HCT116 (cell line): ENCODE measurements at regions not wholly inside any gene's neighbourhood (a gene's known extent, or its start where the extent isn't known, plus 50 kb on each side); places are given as distances from the start of the nearest gene placed in this dataset.

ENCODE experiments used
- ATAC-seq: fragments of 200-7000 bp; cut with Tn5 transposase; 2 replicates; pipeline ENCODE4 v1.9.1; 2020; ENCODE audit warnings: mild to moderate bottlenecking, moderate library complexity
- BruUV-seq: library from RNA; stranded (reverse); fragments of 400-500 nt; replicated peaks from 2 replicates; lab custom pipeline; 2021; lab: Mats Ljungman, UMichigan
- CTCF ChIA-PET: fragments of 300-600 bp; sonication (Branson Sonifier 250); formaldehyde crosslinking; loops from one replicate; lab custom pipeline; 2021; ENCODE audit warnings: antibody characterized with exemption; lab: Charles Lee
- POLR2A ChIA-PET: fragments of 300-600, 350-600 bp; sonication (Branson Sonifier 250); formaldehyde crosslinking; loops from one replicate; lab custom pipeline; 2021; ENCODE audit warnings: antibody characterized with exemption; lab: Charles Lee
- RAD21 ChIA-PET, 2 experiments: fragments of 300-600 bp; sonication (Branson Sonifier 250); formaldehyde crosslinking; loops; one replicate each; lab custom pipeline; 2023; ENCODE audit warnings: low total read pairs in 2 of 2; ENCODE audit not compliant: uncharacterized antibody in 2 of 2, unreplicated experiment in 2 of 2, low non-redundant PET in 1 of 2; lab: Charles Lee
- DNase-seq: peaks from one replicate; pipeline ENCODE4 v3.0.0-alpha.2; 2010; ENCODE audit warnings: low read depth, low spot score
- H2AFZ ChIP-seq: fragments of 200-600 bp; shearing (Covaris generic), sonication (generic); 2 replicates; pipeline ENCODE4 v1.6.1; 2017; ENCODE audit warnings: low read depth, mixed run types, mixed read lengths, antibody characterized with exemption, low read length; ENCODE audit not compliant: poor library complexity, severe bottlenecking
- H3K27ac ChIP-seq: 2 replicates; pipeline ENCODE4 v1.5.1; 2012; ENCODE audit warnings: low read depth, low read length
- H3K27me3 ChIP-seq: fragments of 200-600 bp; sonication (generic); 2 replicates; pipeline ENCODE4 v1.6.1; 2016; ENCODE audit warnings: mixed run types, low read length, mixed read lengths; ENCODE audit not compliant: insufficient read depth
- H3K36me3 ChIP-seq, 2 experiments: fragments of 200-500 bp in 1 of 2; fragments of 200-600 bp in 1 of 2; sonication (Bioruptor generic) in 1 of 2; sonication (generic) in 1 of 2; 2 replicates each; pipeline versions ENCODE4 v1.5.1 to v1.6.1; 2014 to 2016; ENCODE audit warnings: low read length in 2 of 2, inconsistent platforms in 1 of 2, mixed read lengths in 1 of 2, mixed run types in 1 of 2; ENCODE audit not compliant: insufficient read depth in 2 of 2, control insufficient read depth in 1 of 2
- H3K4me1 ChIP-seq, 2 experiments: fragments of 200-600 bp in 1 of 2; sonication (generic) in 1 of 2; 2 replicates each; pipeline versions ENCODE4 v1.5.1 to v1.6.1; 2012 to 2017; ENCODE audit warnings: low read length in 2 of 2, inconsistent platforms in 1 of 2, mild to moderate bottlenecking in 1 of 2, mixed read lengths in 1 of 2, mixed run types in 1 of 2, moderate library complexity in 1 of 2; ENCODE audit not compliant: insufficient read depth in 2 of 2, control insufficient read depth in 1 of 2
- H3K4me2 ChIP-seq: fragments of 200-600 bp; sonication (generic); 2 replicates; pipeline ENCODE4 v1.6.1; 2017; ENCODE audit warnings: mixed run types, low read length, mixed read lengths
- H3K4me3 ChIP-seq, 2 experiments: fragments of 200-600 bp in 1 of 2; sonication (generic) in 1 of 2; replicated peaks in 1 of 2; 2 replicates each; pipeline ENCODE4 v1.5.1; 2011 to 2016; ENCODE audit warnings: low read length in 2 of 2, control low read depth in 1 of 2, low read depth in 1 of 2, mild to moderate bottlenecking in 1 of 2, mixed read lengths in 1 of 2, mixed run types in 1 of 2
- H3K79me2 ChIP-seq: fragments of 200-600 bp; sonication (generic); 2 replicates; pipeline ENCODE4 v1.6.1; 2017; ENCODE audit warnings: mild to moderate bottlenecking, mixed run types, low read length, moderate library complexity, mixed read lengths; ENCODE audit not compliant: insufficient read depth
- H3K9ac ChIP-seq: fragments of 200-600 bp; sonication (generic); 2 replicates; pipeline ENCODE4 v1.6.1; 2016; ENCODE audit warnings: low read length, mixed read lengths
- H3K9me2 ChIP-seq: fragments of 200-600 bp; sonication (generic), shearing (Covaris generic); 2 replicates; pipeline ENCODE4 v1.6.1; 2017; ENCODE audit warnings: mixed run types, mild to moderate bottlenecking, moderate library complexity; ENCODE audit not compliant: insufficient read depth
- H3K9me3 ChIP-seq, 2 experiments: fragments of 200-500 bp in 1 of 2; fragments of 200-600 bp in 1 of 2; sonication (Bioruptor generic) in 1 of 2; sonication (generic) in 1 of 2; 2 replicates each; pipeline ENCODE4 v1.6.1; 2014 to 2017; ENCODE audit warnings: low read length in 2 of 2, mixed read lengths in 2 of 2, inconsistent platforms in 1 of 2, low read depth in 1 of 2, mild to moderate bottlenecking in 1 of 2, mixed run types in 1 of 2, moderate library complexity in 1 of 2; ENCODE audit not compliant: control insufficient read depth in 1 of 2, insufficient read depth in 1 of 2
- H4K20me1 ChIP-seq: fragments of 200-600 bp; sonication (generic), shearing (Covaris generic); 2 replicates; pipeline ENCODE4 v1.6.1; 2017; ENCODE audit warnings: mixed run types, mild to moderate bottlenecking, moderate library complexity; ENCODE audit not compliant: insufficient read depth
- CBX3 ChIP-seq: IDR thresholded peaks from 2 replicates; pipeline ENCODE4 v1.6.1; 2012; ENCODE audit warnings: low read depth
- CEBPB ChIP-seq: IDR thresholded peaks from 2 replicates; pipeline ENCODE4 v1.6.1; 2012; ENCODE audit warnings: low read depth
- ELF1 ChIP-seq: IDR thresholded peaks from 2 replicates; pipeline ENCODE4 v1.6.1; 2012; ENCODE audit warnings: low read depth, borderline replicate concordance
- EZH2 ChIP-seq: fragments of 200-600 bp; sonication (generic); IDR thresholded peaks from 2 replicates; pipeline ENCODE4 v1.6.1; 2017; ENCODE audit warnings: antibody characterized with exemption, mixed run types
- FOSL1 ChIP-seq: IDR thresholded peaks from 2 replicates; pipeline ENCODE4 v1.6.1; 2012; ENCODE audit warnings: low read depth
- JUND ChIP-seq: IDR thresholded peaks from 2 replicates; pipeline ENCODE4 v1.6.1; 2012
- TCF7L2 ChIP-seq: IDR thresholded peaks from 2 replicates; pipeline ENCODE4 v1.7.0; 2011; ENCODE audit warnings: borderline replicate concordance, inconsistent platforms; ENCODE audit not compliant: insufficient read depth, insufficient read length; ENCODE audit errors: extremely low read depth
- YY1 ChIP-seq: IDR thresholded peaks from 2 replicates; pipeline ENCODE4 v1.6.1; 2011; ENCODE audit warnings: low read length, low read depth, moderate library complexity, mild to moderate bottlenecking; ENCODE audit not compliant: insufficient replicate concordance; ENCODE audit errors: extremely low read depth
- ZFX ChIP-seq: fragments of 450-650 bp; IDR thresholded peaks from 2 replicates; pipeline ENCODE4 v1.6.1; 2017
- intact Hi-C: fragments of 100-400 bp; cut with micrococcal nuclease; formaldehyde crosslinking; loops from 2 replicates; pipeline ENCODE4 v1.10.0; 2022
- TF ChIP-seq, protein P1 (sequence below): IDR thresholded peaks from 2 replicates; pipeline ENCODE4 v1.6.1; 2011; ENCODE audit warnings: mild to moderate bottlenecking, low read length, moderate library complexity; ENCODE audit not compliant: insufficient replicate concordance; ENCODE audit errors: extremely low read depth
- TF ChIP-seq, protein P2 (sequence below): IDR thresholded peaks from 2 replicates; pipeline ENCODE4 v1.6.1; 2012; ENCODE audit warnings: low read depth

DNA sequence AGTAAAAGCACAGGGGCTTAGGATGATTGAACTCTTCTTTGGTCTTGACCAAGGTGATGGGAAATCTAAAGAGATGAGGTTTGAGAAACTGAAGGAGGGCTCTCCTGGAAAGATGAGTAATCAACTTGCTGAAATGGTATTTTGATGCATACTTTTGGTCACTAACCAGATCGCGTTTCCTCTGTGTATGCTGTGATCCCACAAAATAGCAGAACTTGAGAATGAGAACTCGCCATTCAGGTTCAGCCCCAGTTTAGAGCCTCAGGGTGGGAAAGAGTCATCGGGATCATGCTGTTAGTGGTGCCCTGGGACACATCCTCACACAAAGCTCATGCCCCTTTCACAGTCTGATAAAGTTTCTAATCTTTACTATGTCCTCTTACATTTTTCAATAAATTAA lies 488.8 kb downstream of the ETNK1 start:
- ChIA-PET CTCF (no interaction called here), POLR2A (no interaction called here), RAD21 (no interaction called here)
- no peak overlapping the region for H3K9ac ChIP-seq
- no peak for DNase-seq
- no peaks in the 10 kb centered on the region for H3K27me3 ChIP-seq
- no peak overlapping the region for H3K4me3 ChIP-seq
- no peak overlapping the region for H3K4me2 ChIP-seq
- H3K9me2 ChIP-seq = no peaks in the 10 kb centered on the region
- no peaks in the 10 kb centered on the region; a peak in 1 of 4 replicates for H3K9me3 ChIP-seq
- H3K4me1 ChIP-seq = no peaks in the 10 kb centered on the region
- no peaks in the 10 kb centered on the region for H3K36me3 ChIP-seq
- no peaks in the 10 kb centered on the region for H3K79me2 ChIP-seq
- H3K27ac ChIP-seq = no peak overlapping the region
- H2AFZ ChIP-seq = no peak overlapping the region
- H4K20me1 ChIP-seq = no peaks in the 10 kb centered on the region
- intact Hi-C loops = no loop called here
- no peak for ATAC-seq
- BruUV-seq = no TSS peak
- TF ChIP-seq CEBPB = no peak
- no peak for TF ChIP-seq ZFX
- TF ChIP-seq EZH2 = no peak
- no peak for TF ChIP-seq CBX3
- no peak for TF ChIP-seq YY1
- no peak for TF ChIP-seq TCF7L2
- TF ChIP-seq FOSL1 = no peak
- TF ChIP-seq ELF1 = no peak
- TF ChIP-seq, protein P1, sequence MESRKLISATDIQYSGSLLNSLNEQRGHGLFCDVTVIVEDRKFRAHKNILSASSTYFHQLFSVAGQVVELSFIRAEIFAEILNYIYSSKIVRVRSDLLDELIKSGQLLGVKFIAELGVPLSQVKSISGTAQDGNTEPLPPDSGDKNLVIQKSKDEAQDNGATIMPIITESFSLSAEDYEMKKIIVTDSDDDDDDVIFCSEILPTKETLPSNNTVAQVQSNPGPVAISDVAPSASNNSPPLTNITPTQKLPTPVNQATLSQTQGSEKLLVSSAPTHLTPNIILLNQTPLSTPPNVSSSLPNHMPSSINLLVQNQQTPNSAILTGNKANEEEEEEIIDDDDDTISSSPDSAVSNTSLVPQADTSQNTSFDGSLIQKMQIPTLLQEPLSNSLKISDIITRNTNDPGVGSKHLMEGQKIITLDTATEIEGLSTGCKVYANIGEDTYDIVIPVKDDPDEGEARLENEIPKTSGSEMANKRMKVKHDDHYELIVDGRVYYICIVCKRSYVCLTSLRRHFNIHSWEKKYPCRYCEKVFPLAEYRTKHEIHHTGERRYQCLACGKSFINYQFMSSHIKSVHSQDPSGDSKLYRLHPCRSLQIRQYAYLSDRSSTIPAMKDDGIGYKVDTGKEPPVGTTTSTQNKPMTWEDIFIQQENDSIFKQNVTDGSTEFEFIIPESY = no peak
- TF ChIP-seq, protein P2, sequence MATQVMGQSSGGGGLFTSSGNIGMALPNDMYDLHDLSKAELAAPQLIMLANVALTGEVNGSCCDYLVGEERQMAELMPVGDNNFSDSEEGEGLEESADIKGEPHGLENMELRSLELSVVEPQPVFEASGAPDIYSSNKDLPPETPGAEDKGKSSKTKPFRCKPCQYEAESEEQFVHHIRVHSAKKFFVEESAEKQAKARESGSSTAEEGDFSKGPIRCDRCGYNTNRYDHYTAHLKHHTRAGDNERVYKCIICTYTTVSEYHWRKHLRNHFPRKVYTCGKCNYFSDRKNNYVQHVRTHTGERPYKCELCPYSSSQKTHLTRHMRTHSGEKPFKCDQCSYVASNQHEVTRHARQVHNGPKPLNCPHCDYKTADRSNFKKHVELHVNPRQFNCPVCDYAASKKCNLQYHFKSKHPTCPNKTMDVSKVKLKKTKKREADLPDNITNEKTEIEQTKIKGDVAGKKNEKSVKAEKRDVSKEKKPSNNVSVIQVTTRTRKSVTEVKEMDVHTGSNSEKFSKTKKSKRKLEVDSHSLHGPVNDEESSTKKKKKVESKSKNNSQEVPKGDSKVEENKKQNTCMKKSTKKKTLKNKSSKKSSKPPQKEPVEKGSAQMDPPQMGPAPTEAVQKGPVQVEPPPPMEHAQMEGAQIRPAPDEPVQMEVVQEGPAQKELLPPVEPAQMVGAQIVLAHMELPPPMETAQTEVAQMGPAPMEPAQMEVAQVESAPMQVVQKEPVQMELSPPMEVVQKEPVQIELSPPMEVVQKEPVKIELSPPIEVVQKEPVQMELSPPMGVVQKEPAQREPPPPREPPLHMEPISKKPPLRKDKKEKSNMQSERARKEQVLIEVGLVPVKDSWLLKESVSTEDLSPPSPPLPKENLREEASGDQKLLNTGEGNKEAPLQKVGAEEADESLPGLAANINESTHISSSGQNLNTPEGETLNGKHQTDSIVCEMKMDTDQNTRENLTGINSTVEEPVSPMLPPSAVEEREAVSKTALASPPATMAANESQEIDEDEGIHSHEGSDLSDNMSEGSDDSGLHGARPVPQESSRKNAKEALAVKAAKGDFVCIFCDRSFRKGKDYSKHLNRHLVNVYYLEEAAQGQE = no peak
- no peak for TF ChIP-seq JUND
- TF ChIP-seq, all 23 proteins: peak for 0
